CMK (cell line): ENCODE measurements at regions not wholly inside any gene's neighbourhood (a gene's known extent, or its start where the extent isn't known, plus 50 kb on each side); places are given as distances from the start of the nearest gene placed in this dataset.

Experiments used
- DNase-seq: peaks from one replicate; pipeline ENCODE4 v3.0.0-alpha.2; 2010; ENCODE audit warnings: low read depth

DNA sequence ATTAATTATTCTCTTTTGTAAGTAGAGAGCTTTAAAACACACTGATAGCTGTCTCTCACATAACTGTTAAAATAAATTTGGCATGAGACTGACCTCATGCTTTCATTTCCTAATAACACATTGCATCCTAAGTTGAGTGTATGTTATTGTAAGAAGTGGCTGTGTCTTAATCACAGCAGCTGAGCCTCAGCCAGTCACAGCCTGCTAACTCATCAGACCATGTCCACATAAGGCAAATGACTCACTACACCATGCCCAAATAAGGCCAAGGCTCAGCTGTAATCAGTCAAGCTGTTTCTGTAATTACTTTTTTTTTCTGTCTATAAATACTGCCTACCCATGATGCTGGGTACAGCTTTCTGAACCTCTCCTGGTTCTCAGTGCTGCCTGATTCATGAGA lies 860.9 kb downstream of the XPNPEP1 start:
- no peak for DNase-seq

DNA sequence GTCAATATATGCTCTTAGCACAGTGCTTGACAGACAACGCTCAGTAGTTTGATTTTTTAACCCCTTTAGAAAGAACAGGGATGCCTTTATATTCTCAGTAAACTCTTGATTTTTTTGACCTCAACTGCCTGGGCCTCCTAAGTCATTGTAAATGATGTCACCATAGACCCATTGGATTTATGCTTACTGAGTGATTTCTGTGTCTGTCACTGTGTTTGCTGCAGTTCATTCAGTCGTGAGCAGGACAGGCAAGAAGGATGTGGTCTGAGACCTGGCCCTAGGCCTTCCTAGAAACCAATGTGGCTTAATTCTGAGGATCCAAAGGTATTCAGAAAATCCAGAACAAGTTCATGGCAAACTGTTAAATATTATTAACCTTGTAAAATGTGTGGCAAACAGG lies 868.1 kb downstream of the XPNPEP1 start:
- no peak for DNase-seq

DNA sequence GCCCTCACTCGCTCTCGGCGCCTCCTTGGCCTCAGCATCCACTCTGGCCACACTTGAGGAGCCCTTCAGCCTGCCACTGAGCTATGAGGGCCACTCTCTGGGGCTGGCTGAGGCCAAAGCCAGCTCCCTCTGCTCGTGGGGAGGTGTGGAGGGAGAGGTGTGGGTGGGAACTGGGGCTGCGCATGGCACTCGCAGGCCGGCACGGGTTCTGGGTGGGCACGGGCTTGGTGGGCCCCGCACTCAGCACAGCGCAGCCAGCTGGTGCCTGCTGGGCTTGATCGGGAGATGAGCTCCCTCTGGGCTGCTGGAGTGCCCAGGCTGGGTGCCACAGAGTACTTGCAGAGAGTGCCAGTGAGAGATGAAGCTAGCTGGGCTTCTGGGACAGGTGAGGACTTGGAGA lies 875.5 kb downstream of the XPNPEP1 start:
- DNase-seq, result no peak

DNA sequence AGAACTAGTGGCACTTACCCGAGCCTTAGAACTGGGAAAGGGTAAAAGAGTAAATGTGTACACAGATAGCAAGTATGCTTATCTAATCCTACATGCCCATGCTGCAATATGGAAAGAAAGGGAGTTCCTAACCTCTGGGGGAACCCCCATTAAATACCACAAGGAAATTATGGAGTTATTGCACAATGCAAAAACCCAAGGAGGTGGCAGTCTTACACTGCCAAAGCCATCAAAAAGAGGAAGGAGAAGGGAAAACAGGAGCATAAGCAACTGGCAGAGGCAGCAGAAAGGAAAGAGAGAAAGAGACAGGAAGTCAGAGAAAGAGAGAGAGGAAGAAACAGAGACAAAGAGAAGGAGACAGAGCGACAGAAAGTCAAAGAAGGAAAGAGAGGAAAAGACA lies 876.9 kb downstream of the XPNPEP1 start:
- peak; percentile 32 for DNase-seq

DNA sequence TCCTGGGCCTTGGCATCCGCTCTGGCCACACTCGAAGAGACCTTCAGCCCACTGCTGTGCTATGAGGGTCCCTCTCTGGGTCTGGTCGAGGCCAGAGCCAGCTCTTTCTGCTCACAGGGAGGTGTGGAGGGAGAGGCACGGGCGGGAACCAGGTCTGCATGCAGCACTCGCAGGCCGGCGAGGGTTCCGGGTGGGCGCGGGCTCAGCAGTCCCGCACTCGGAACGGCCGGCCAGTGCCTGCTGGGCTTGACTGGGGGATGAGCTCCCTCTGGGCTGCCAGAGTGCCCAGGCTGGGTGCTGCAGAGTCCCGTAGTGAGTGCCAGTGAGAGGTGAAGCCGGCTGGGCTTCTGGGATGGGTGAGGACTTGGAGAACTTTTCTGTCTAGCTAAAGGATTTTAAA lies 882.7 kb downstream of the XPNPEP1 start:
- no peak for DNase-seq

DNA sequence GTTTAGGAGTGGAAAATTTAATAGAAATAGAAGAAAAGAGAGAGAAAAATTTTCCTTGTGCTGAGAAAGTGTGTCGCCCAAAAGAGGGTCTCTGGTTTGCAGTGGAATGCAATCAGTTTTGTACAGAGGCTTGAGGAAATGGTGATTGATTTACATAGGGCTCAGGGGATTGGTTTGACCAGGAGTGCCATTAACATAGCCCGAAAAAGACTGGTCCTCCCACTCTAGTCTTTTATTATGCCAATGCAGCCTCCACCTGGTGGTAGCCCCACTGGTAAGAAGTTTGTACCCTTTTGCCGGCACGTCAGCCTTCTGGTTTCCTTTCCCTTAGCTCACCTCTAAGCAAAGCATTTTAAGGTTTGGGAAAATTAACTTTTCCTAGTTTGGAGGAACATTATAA lies 885.3 kb downstream of the XPNPEP1 start:
- DNase-seq, result no peak

DNA sequence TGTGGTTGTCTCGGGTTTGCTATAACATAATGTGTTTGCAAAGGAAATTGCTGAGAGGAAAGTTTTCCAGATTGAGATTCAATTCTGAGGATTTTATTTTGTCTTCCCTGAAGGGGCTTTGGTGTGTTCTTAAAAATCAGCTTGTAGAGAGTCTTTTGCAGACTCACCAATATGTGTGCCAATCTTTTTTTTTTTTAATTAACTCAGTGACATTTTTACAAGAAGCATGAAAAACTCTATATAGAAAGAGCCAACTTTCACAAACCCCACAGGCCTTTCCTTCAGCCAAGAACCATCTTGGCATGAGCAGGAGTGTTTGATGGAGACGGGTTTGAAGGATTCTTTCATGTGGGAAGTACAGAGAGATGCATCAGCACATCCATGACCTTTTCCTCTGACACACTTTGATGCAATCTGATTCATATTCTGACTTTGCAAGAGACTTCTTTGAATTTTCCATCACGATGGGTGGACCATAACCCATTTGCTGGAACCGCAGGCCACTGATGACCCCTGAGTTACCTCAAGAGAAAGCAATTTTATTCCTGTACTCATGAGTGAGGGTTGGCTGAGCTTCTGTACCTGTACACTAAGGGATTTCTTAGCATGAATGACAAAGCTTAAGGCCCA lies 892.6 kb downstream of the XPNPEP1 start:
- DNase-seq, result no peak

DNA sequence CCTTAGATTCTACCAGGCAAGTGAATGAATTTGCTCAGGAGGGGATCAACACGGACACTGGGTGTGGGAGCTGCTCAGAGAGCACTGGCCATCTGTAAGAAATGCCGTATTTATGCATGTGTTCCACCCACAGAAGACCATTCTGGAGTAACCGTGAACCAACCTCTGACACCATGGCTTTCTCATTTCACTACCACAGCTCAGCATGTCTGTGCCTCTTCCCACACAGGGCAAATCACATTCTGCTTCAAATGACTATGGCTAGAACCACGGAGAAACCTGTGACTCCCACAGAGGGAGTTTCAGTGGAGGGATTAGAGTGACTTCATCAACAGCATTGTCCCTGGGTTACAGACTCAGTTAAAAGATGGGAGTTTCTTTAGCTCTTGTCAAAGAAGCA lies 893.4 kb downstream of the XPNPEP1 start:
- no peak for DNase-seq

DNA sequence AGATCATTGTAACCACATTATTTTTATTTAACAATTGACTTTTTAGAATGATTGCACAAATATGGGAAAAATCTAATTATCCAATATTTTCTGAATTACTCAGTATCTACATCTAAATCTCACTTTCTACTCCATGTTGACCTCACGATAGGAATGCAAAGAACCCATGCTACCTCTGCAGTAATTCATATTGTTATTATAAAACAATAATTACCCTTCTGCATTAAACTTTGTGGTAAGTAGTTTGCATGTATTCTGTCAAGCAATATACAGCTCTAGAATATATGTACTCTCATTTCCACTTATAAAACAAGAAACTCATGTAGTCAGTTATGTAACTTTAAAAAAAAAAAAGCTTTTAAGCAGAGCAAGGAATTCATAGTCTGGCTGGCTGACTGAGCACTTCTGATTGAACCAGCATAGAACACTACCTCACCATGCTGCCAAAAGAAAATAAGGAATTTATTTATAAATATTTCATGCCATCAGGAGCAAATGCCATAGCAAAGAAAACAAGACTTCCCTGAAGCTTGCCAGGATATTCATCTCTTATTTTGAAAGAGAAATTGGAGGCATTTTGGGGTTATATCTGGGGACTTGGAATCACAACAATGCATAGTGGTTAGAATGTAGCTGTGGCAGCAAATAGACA lies 895.7 kb downstream of the XPNPEP1 start:
- DNase-seq, result no peak

DNA sequence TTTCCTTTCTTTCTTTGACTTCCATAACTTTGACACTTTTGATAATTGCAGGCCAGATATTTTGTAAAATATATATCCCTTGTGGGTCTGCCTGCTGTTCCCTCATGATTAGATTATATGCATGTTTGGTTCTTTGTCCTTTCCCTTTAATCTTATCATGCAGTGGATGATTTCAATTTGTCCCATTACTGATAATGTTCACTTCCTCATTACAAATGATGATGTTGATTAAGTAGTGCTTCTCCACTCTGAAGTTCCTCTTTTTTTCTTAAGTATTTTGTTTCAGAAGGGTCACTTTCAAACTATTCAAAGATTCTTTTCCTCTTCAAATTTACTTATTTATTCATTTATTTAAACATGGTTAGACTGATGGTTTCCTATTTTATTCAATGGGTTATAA lies 898.1 kb downstream of the XPNPEP1 start:
- DNase-seq, result peak; percentile 35

DNA sequence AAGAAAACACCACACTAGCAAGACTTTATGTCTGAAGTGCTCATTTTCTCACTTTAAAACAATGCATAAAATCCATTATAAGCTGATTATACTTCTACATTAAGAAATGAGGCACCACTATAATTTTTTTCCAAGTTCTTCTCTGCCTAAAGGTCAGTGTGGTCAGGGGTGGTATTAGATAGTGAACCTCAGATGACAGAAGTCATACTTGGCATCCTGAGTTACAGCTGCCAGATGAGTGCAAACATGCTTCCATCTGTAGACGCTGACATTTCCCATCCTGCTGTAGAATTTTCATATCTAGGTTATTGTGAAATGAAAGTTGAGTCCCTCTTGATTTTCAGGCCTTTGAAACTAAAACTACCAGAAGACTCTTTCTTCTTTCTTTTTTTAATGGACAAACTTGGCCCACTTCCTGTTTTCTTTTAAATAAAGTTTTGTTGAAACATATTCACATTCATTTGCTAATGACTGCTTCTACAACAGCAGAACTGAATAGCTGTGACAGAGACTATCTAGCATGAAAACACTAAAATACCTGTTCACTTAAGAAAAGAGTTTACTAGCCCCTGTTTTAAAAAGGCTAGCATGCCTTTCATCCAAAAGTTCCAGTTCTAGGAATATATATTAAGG lies 900.8 kb downstream of the XPNPEP1 start:
- no peak for DNase-seq

DNA sequence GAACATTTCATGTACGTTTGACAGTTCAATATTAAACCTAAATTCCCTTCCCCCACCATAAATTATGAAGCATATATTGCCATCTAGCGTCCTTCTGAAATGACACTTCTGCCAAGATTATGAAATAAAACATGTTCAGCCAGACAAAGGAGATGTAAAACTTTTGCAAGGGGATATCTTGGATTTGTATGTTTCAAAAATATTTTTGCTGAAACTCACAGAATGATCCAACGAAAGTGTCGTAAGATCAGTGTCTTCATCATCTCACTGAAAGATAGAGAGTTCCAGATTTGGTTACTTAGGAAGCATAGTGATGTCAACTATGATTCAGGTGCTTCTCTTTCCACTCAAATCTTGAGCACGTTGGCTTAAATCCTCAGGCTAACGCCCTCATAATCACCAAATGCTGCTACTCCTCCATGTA lies 904.3 kb downstream of the XPNPEP1 start:
- DNase-seq, result no peak

DNA sequence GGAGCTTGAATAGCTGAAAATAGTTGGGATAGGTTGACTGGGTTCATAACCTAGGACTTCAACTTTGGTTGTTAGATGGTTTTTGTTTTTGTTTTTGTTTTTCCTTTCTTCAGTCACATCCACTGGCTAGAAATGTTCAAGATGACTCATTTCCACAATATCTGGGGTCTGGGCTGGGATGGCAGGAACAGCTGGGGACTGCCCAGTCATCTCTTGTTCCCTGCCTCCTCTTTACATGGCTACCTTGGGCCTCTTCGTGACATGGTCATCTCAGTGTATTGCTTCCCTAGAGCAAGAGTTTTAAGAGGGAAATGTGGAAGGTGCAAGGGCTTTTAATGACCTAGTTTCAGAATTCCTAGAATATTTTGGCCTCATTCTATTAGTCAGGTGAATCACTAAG lies 915.8 kb downstream of the XPNPEP1 start:
- DNase-seq, result no peak

DNA sequence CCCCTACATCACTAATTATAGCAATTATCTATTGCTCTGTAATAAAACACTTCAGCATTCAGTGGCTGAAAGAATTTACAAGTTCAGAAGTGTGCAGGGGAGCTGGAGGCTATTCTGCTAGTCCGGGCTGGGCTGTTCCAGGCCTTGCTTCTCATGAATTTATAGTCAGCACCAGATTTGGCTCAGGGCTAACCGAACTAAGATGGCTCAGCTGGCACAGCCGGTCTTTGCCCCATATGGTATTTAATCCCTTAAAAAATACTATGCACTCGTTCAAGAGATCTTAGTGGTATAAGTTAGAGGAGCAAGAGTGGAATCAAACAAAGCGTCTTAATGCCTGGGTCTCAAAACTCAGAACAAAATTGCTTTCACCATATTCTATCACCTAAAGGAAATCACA lies 932.9 kb downstream of the XPNPEP1 start:
- DNase-seq, result no peak

DNA sequence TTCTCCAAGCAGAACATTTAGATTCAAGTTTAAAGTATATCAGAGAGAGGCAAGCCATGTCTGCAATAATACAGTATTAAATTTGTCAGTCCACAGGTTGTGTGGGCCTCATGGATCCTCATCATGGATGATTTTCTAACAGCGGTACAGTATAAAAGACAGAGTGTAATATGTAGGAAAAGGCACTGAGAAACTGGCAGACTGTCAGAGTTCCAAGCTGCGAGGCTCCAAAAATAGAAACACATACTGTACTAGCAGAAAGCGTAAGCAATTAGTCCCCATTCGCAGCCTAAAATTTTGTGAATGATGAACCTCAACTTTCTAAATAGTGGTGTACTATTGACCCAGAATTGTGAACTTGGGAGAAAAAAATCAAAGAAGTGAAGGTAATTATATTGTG lies 933.3 kb downstream of the XPNPEP1 start:
- DNase-seq, result no peak

DNA sequence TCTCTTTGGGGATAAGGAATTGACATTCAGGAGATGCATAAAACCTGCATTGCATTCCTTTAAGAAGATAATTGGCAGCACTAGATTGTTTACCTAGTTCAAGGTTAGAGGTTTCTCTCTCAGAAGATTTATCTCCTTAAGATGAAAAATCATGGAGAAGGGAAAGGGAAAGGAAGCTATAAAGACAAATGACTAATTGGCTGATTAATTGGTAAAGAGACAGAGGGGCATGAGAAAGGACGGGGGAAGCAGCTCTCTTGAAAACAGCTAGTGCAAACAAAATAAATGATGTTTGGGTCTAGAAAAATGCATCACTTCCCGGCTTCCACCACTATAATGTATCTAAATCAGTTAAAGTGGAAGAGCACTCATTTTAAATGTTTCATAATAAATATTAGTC lies 941.2 kb downstream of the XPNPEP1 start:
- DNase-seq, result no peak

DNA sequence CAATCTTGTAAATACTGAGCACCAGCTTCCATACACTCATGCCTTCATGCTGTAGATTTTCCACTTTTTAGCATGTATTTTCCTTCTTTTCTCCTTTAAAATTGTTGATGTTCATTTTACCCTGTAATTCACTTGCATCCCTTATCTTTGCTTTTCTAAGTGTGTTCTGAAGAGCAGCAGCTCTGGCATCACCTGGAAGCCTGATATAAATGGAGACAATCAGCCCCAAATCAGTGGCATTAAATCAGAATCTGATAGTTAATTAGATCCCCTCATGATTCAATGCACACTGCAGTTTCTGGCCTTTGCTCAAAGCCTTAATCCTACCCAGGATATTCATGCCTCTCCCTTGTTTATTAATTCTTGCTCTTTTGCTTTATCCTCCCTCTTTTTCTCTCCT lies 942.4 kb downstream of the XPNPEP1 start:
- DNase-seq, result no peak

DNA sequence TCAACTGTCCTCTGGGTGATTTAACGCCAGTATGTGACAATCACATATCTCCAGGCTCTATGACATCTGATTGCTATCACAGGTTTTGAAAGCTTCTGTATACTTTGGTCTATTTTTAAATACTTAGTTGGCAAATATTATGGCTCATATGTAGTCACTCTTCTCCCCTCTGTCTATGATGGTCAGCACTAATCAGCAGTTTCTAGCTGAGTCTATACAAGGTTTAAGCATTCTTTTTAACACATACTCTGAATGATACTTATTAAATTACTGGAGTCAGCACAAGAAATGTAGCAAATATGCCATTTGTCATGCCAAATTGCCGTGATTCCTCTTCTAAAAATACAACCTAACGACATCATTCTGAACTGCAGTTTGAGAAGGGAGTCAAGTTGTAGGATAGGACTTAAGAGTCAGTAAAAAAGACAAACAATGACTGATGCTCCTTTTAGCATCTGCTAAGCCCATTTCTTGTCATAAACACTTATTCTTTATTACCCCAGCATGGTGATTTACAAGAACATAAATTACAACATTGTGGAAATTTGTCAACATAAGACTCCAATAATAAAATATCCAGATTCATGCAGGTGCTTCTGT lies 947.8 kb downstream of the XPNPEP1 start:
- DNase-seq, result no peak

DNA sequence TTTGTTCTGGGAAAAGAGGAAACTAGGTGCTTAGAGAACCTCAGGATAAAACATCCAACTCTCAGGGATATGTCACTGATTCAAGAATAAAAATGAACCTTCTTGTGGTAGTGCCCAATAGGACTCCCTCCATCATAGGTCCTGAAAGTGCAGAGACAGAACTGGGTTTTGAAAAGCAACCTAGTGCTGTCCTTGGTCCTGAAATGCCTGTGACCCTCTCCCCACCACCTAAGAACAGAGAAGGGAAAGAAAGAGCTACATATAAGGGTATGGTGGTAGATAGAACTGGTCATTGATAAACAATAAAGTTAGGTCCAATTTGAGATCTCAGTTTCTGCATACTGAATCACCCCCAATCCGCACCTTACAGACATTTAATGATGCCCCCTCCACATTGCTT lies 953.3 kb downstream of the XPNPEP1 start:
- peak; percentile 7 for DNase-seq

DNA sequence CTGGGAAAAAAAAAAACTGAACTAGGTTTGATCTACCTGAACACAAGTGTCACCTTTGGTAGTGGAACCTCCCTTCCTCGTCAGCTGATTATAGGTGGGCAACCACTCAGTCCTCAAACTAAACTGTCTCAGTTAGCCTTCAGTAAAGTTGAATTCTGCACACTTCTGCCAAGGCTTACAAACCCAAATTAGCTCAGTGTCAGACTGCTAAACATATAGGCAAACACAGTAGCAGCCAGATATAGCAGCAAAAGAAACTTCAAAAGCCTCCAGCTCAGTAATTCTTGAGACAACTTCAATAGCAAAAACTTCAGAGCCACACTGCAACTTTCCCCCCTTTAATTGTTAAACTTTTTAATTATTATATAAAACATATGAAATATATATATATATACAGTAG lies 956.9 kb downstream of the XPNPEP1 start:
- DNase-seq, result no peak

DNA sequence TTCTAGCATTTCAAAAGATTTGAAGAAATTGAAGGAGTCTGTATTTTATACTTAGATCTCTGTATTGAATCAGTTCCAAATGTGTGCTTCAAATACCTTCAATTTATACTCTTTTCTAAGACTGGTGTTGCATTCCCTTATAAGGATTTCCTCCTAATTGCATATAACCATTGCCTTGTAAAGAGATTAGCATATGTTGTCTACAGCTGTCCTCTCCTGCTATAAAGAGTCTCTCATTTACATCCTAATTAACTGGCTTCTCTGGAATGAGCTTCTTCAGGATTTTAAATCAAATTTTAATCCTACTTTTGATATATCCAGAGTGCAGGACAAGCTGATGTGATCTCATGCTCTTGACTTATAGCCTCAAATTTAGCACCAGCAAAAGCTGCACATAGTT lies 957.3 kb downstream of the XPNPEP1 start:
- DNase-seq, result no peak

DNA sequence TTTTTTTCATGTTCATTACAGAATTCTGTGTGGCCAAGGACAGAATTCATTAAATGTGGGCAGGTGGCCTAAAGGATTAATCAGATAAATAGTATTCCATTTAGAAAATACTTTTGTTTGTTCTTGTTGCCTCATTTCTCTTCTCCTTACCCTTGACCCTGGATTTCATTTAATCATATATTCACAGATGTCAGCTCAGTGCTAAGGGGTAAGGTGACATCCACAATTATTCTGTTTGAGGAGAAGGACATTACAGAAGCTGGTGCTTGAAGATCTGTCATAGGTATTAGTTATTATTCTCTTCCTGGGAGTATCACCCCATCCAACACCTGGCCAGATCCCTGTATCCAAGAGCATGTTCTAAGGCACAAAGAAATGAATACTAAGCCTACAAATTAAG lies 961.1 kb downstream of the XPNPEP1 start:
- no peak for DNase-seq

DNA sequence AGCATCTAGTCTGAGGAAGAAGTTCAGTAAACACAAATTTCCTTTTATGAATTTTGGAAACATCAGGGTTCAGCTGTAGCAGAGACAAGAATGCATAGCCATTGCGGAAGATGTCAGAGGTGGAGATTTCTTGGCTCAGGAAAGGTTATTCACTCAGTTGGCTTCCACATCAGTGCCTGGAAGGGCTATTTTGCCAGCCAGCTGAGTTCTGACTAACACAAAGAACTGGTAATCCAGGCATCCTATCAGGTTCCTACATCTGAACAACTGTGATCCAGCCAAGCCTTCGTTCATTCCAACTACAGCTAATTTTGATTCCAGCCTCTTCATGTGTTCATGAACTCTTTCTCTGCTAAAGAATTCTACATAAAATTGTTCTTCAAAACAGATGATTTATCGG lies 965.6 kb downstream of the XPNPEP1 start:
- DNase-seq, result no peak
